ENCODE measurements at regions not wholly inside any gene's neighbourhood (a gene's known extent, or its start where the extent isn't known, plus 50 kb on each side); places are given as distances from the start of the nearest gene placed in this dataset.

DNA sequence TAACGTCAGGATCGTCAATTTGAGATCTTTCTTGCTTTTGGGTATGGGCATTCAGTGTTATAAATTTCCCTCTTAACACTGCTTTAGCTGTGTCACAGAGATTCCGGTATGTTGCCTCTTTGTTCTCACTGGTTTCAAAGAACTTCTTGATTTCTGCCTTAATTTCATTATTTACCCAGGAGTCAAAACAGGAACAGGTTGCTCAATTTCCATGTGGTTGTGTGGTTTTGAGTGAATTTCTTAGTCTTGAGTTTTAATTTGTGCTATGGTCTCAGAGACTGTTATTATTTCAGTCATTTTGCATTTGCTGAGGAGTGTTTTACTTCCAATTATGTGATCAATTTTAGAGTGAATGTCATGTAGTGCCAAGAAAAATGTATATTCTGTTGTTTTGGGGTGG is 153.1 kb downstream of the PCDH17 start:
- no peak for DNase-seq (ENCODE audit: low read depth in 2 of 2)

DNA sequence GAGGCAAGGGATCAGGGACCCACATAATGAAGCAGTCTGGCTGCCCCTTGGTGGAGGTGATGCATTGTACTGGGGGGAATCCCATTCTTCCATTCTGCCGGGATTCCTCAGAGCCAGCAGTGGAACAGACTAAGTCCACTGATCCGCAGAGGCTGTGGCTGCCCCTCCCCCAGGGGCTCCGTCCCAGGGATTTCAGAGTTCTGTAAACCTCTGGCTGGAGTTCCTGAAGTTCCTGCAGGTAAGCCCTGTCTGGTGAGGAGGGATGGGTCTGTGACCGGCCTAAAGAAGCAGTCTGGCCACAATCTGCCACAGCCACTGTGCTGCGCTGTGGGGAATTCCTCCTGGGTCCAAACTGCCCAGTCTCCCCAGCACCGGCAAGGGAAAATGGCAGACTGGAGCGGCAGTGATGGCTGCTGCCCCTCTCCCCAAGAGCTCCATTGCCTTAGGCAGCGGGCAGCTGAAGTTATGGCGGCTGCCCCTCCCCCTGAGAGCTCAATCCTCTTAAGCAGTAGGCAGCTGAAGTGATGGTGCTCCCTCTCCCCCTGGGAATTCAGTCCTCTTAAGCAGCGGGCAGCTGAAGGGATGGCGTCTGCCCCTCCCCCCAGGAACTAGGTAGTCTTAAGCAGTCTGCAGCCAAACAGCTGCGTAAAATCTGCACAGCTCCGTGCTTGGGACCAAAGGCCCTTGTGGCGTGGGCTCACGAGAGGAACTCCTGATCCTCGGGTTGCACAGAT is 155.7 kb downstream of the PCDH17 start:
- DNase-seq (ENCODE audit: low read depth in 2 of 2): no peak

DNA sequence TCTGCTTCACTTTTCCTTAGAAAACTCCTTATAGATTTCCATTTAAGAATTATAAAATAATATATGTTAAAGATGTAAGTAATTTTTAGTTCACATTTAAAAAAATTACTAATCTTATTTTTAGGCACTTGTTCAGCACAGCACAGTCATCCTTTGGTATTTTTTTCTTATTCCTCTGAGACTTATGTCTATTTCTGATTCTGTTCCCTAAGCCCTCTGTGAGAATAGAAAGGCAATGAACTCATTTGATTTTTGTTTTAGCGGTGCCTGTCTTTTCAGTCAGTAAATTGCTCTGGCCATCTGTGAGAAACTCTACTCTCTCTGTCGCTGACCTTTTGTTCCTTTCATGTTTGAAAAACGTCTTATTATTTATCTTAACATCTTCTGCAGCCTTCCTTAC is 168.1 kb downstream of the PCDH17 start:
- DNase-seq (ENCODE audit: low read depth in 2 of 2): no peak

DNA sequence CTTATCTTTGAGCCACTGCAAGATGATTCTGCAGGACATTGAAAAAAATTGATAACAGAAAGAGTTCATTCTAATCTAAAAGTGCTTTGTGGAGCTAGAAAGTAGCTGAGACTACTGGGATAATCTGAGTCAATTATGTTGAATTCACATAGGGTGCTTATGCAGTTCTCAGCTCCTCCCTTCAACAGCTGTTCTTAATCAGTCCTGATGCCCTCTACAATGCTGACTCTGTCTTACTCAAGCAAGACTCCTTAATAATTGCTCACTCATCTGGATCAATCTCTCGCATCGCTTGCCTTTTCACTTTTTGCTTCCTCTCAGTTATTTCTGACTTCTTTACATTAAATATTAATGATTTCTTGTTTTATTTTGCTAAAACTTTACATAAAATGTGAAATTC is 182.1 kb downstream of the PCDH17 start:
- DNase-seq (ENCODE audit: low read depth in 2 of 2): no peak

DNA sequence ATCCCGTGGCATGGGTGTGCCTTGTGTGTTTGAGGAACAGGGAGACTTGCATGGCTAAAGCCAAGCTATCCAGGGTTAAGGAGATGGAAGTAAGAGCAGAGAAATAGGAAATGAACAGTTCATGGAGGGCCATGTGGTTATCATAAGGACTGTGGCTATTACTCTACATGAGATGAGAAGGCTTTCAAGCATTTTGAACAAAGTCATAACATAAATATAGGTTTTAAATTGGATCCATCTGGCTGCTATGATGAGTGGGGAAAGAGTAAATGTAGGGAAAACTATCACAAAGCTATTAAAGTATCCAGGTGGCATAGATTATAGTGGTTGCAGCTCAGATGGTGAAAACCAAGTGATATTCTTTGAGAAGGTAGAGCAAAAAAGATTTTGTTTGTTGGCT is 184.1 kb downstream of the PCDH17 start:
- no peak for DNase-seq (ENCODE audit: low read depth in 2 of 2)

DNA sequence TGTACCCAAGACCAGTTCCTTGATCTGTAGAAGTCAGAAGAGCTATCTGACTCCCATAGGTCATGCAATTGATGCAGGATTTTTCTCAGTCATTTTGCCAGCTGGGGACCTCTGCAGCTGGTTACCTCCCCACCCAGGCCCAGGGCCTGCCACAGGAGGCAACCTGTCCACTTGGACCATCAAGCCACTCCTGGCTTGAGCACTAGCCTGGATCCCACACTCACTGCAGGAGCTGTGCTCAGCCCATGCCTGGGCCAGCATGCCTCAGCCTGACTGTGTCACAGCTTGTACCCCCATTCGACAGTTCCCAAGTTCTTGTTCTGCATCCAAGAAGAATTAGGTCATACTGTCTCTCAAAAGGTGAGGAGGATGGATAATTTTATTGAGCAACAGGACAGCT is 189.4 kb downstream of the PCDH17 start:
- DNase-seq (ENCODE audit: low read depth in 2 of 2): no peak

DNA sequence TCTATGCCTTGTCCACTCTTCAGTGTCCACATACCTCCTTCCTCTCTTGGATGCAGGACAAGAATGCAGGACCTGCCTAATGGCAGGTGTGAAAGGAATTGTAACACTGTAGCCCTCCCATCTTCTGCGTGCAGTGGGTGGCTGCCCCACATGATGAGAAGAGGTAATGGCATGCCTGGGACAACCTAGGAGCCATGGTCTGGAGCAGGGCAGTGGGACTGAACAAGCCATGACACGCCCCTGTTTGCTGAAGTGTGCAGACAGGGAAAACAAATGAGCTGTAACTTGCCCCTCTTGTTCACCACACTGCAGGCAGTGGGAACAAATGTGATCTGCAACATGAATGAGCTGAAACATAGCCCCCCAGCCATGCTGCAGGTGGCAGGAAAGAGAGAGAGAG is 192.2 kb downstream of the PCDH17 start:
- DNase-seq (ENCODE audit: low read depth in 2 of 2): no peak

DNA sequence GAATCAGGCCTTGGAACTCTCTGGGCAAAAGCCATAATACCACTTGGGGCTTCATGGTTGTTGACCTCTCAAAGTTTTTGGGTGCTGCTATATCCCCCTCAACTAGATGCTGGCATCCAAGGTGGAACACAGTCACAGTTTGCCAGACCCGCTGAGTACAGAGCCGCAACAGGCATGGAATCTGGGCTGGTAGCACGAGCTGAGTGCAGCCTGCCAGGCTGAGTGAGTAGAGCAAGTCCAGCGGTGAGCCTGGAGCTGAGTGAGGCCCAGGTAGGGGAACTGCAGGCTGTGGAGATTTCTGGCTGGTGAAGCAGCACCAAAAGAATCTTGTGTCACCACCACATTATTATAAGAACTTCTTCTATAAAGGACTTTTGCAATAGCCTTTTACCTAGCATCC is 192.6 kb downstream of the PCDH17 start:
- DNase-seq (ENCODE audit: low read depth in 2 of 2): no peak

DNA sequence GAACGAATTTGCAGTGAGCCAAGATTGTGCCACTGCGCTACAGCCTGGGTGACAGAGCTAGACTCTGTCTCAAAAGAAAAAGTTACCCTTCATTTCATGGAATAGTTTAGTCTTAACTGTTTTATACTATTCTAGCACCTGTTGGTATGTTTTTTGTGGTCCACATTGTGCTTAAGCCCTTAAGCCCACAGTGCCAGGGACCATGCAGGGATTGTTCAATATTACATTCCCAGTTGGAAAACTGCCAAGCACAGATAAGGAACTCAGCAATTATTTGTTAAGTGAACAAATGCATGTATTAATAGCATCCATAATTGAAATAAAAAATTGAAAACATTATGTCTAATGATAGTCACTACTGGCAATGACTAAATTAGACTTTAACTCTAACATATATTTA is 193.5 kb downstream of the PCDH17 start:
- no peak for DNase-seq (ENCODE audit: low read depth in 2 of 2)

DNA sequence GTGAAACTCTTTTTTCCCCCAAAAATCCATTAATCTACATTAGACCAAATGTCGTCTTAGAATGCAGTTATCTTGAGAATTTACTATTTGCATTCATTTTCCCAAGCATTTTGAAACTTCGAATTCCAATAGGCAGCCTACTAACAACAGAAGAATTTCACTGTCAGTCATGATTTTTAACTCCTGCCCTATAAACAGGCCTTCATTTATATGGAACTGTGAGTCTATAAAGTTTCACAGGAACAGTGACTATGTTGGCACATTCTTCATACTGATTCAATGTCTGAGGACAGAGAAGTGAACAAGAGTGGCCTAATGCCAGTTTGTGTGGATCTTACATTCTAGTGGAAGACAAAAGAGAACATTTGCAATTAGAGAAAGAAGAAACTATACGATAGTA is 198.0 kb downstream of the PCDH17 start:
- no peak for DNase-seq (ENCODE audit: low read depth in 2 of 2)

DNA sequence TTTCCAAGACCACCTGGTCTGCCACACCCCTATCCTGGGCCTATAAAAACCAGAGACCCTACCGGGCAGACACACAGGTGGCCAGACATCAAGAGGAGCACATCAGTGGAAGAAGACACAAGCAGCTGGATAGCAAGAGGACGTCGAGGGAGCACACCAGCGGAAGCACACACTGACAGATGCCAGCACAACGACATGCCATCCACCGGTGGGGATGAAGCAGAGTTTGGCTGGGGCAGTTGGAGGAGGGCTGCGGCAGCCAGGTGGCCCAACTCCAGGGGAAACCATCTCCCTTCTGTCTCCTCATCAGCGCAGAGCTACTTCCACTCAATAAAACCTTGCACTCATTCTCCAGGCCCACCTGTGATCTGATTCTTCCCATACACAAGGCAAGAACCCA is 200.6 kb downstream of the PCDH17 start:
- no peak for DNase-seq (ENCODE audit: low read depth in 2 of 2)

DNA sequence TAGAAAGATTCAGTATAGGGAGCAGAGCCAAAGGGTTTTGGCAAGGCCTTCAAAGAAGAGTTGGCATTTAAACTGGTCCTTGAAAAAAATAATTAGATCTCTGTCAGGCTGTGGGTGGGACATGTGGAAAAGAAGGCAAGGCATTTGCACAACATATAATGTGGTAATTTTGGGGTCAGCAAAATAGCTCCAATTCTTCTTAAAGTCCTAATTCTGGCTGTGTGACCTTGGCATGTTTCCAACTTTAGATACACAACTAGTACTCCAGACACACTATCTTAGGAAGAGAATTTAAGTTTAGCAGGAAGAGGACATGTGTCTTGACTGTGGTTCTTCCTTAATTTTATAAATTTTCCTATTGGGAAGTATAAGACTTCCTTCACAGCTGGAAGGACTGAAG is 206.3 kb downstream of the PCDH17 start:
- DNase-seq (ENCODE audit: low read depth in 2 of 2): no peak

DNA sequence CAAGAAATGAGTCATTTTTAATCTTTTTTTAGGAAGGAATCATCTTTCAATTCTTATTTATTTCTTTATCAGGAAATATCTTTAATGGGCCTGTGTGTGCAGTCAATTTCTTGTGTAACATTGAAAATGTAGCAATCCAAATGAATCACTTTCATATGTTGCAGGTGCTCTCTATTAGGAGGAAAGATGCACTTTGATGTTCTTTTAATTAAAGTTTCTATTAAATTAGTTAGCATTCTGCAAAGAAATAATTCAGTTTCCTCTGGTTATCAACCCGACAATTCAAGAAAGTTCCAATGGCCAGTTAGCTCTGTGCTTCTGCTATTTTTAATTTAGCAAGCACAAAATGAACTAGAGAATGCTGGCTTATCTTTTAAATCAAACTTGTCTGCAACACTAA is 212.0 kb downstream of the PCDH17 start:
- DNase-seq (ENCODE audit: low read depth in 2 of 2): no peak

DNA sequence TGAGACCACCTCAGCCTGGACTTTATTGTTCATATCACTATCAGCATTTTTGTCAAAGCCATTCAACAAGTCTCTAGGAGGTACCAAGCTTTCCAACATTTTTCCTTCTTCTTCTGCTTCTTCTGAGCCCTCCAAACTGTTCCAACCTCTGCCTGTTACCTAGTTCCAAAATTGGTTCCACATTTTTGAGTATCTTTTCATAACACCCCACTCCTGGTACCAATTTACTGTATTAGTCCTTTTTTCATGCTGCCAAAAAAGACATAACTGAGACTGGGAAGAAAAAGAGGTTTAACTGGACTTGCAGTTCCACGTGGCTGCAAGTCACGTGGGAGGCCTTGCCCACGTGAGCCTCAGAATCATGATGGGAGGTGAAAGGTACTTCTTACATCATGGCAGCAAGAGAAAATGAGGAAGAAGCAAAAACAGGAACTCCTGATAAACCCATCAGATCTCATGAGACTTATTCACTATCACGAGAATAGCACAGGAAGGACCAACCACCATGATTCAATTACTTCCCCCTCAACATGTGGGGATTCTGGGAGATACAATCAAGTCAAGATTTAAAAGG is 215.1 kb downstream of the PCDH17 start:
- no peak for DNase-seq (ENCODE audit: low read depth in 2 of 2)

DNA sequence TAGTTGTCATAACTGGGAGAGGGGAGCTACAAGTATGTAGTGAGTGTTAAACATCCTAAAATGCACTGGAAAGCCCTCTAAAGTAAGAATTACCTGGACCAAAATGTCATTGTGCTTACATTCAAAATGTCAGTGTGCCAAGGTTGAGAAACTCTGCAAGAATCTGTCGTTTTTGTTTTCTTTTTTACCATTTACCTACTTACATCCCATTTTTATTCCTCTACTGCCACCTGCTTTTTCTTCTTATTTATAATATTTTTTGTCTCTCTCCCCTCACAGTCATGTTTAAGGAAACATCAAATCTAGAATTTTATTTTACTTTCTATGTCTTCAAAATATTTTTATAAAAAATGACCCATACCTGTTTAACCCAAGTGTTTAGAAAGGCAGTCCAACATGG is 226.4 kb downstream of the PCDH17 start:
- DNase-seq (ENCODE audit: low read depth in 2 of 2): no peak

DNA sequence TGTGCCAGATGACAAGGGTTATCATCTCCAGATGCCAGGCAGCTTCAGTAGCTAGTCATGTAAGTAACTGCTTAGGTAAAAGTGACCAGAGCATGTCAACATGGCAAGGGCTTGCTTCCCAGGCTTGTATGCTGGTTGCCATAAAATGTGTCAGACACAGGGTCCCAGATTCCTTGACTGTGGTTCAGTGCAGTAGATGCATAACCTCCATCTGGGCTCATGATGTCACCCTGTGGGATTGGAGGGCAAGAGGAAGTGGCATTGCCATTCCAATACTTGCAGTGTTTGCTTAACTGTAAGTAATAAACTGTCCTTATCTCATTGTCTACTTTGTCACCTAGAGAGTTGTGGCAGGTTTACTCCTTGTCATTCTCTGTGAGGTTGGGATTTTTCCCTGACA is 226.8 kb downstream of the PCDH17 start:
- no peak for DNase-seq (ENCODE audit: low read depth in 2 of 2)

DNA sequence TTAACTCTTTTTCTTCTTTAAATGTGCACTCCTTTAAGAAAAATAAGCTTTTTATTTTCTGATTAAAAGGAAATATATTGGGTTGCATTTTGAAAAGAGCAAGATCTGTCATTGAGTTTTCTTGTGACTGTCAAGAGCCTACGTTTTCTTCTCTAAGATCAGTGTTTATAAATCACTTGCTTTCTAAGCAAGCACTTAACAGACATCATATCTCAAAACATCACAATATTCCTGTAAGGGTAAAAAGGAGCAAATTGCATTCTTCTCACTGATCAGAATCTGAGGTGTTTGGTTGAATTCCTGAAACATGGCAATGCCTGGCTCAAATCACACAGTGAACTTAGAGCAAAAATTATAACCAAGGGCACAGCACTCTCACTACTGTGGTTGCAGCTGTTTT is 231.3 kb downstream of the PCDH17 start:
- no peak for DNase-seq (ENCODE audit: low read depth in 2 of 2)

DNA sequence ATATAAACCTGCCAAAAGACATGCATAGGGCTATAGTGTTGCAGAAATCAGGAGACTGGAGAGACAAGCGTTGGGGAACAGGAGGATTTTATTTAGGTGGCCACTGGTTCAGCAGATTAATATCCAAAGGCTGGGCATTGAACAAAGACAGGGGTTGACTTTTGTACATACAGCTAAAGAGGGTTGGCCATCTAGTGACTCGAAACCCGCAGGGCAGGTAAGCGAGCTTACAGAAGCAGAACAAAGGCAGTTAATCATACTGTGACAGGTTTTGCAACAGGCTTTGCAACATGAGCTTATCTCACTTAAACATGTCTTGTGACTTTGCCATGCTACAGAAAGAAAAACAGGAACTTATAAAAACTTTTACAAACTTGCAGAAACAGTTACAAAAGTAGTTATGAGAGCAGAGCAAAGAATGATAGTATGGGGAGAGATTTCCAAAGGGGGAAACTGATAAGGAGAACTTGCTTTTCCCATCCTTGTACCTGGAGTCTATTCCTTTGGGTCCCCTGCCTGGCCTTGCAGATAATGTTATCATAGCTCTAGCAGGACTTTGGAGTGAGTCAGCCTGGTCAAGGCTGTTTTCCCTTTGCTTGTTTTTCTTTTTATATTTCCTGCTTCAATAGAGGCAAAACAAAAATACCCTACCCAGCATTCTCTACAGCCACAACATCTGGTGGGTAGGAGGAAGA is 234.2 kb downstream of the PCDH17 start:
- DNase-seq (ENCODE audit: low read depth in 2 of 2): no peak

DNA sequence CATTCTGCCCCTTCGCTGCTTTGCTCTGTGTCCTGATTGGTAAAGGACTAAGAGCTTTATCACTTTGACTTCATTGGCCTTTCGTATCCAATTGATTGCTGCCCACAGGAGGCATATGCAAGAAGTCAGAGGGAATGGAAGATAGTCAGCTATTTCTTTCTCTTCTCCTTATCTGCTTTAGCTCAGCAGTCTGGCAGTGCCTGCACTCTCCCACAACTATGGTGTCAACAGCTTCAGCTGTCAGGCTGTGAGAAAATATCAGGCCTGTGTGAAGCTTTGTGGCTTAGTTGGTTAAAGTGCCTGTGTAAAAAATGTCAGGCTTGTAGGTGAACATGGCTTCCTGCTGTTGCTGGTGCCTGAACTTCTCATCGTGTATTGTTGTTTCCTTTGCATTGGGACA is 243.0 kb downstream of the PCDH17 start:
- no peak for DNase-seq (ENCODE audit: low read depth in 2 of 2)

DNA sequence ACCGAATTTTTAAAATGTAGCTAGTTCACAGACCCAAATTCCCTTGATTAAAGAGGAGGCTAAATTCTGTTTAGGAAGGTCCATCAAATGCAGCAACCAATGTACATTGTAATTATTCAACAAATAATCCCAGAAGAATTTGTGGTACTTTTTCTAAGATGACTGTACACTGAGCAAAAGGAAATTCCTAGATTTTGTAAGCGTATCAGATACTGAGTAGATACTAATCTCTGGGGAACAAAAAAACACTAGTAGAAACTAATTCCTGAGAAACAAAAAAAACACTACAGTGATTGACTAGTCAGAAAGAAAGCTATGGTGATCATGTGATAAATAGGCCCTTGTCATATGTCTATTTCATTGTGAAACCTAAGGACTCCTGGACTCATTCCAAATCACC is 246.1 kb downstream of the PCDH17 start:
- DNase-seq (ENCODE audit: low read depth in 2 of 2): no peak

DNA sequence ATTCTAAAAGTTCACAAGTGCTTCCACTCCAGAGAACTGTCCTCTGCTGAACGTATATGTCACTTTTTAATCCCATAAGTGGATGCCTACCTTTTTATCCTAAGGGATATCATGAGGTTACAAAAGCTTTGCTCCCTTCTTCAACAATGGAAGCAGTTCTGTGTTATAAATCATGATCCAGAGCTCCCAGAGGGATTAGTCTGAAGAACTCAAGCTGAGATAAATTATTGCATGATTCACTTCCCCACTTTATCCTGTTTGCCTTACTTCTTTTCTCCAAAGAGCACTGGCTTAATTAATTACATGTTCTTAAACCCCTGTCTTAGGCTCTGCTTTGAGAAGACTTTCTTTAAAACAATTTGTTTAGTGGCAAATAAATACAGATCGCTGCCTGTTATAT is 246.7 kb downstream of the PCDH17 start:
- DNase-seq (ENCODE audit: low read depth in 2 of 2): no peak

DNA sequence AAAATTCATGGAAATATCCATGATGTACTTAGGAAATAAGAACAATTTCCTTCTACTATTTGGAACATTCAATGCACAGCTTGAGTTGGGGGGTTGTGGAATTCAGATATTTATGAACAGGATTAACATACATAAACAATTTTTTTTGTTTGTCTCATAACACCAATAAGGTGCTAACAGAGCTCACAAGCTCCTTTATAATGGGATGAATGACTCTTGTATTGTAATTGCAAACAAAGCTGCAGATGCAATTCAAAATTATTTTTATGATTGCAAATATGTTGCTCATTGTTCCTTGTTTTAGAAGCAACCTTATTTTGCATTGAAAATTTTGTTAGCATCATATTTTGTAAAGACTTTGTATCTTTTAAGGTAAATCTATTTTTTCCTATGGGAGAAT is 265.7 kb downstream of the PCDH17 start:
- DNase-seq (ENCODE audit: low read depth in 2 of 2): no peak

DNA sequence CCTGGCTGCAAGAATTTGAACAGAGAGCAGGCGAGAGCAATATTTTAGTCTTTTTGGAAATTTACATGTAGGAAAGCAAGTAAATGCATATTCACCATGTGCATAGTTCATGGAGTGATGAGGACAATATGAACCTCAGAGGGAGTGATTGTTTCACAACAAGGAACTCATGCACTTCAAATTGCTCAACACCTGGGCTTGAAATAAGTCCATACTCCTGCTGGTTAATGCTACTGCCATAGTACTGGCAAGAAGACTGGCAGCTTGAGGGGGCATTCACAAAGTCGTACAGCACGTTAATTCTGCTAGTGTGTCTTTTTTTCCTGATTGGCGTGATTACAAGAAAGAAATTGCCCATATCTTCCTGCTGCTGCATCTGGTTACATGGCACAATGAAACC is 267.6 kb downstream of the PCDH17 start:
- DNase-seq (ENCODE audit: low read depth in 2 of 2): no peak

Data from stimulated activated CD4-positive, alpha-beta T cell treated with anti-CD3 and anti-CD28 coated beads, Interleukin-15, amount 100 ng/mL, for 48 hours (primary cell).